ENCODE measurements at regions not wholly inside any gene's neighbourhood (a gene's known extent, or its start where the extent isn't known, plus 50 kb on each side); places are given as distances from the start of the nearest gene placed in this dataset.

GRCh38 chr21:19529031-19529430 is 1125.4 kb upstream of the TMPRSS15 start:
- no peaks in the 10 kb centered on the region for H3K36me3 ChIP-seq (ENCODE audit: control insufficient read depth in 2 of 2, extremely low read depth in 1 of 2, insufficient read depth in 2 of 2, low read length in 2 of 2)
- no peak overlapping the region for H2AFZ ChIP-seq (ENCODE audit: low read depth, low read length)
- BruUV-seq (replicated peaks) = no TSS peak
- DNase-seq (ENCODE audit: low read depth, low spot score) = no peak
- no peak for FAIRE-seq
- no peak for TF ChIP-seq FOS (IDR thresholded peaks at IDR 0.05; ENCODE audit: borderline replicate concordance, insufficient read depth, low read length)
- no peak for TF ChIP-seq POLR2A (IDR thresholded peaks at IDR 0.05; ENCODE audit: low read depth, low read length)
- no peak for TF ChIP-seq JUN (IDR thresholded peaks at IDR 0.05; ENCODE audit: borderline replicate concordance, insufficient read depth, insufficient read length, low read depth)
- no peak for TF ChIP-seq CTCF (IDR thresholded peaks at IDR 0.05; ENCODE audit: extremely low read depth in 1 of 2, insufficient read depth in 1 of 2, low read depth in 1 of 2, low read length in 2 of 2)
- no peak for TF ChIP-seq POLR2AphosphoS5 (IDR thresholded peaks at IDR 0.05; ENCODE audit: insufficient read depth, low read depth, low read length)
- TF ChIP-seq EZH2 (IDR thresholded peaks at IDR 0.05; ENCODE audit: borderline replicate concordance, low read depth, low read length, severe bottlenecking) = no peak
- TF ChIP-seq MAX (IDR thresholded peaks at IDR 0.05; ENCODE audit: insufficient read depth, insufficient read length) = no peak
- TF ChIP-seq MYC (IDR thresholded peaks at IDR 0.05; ENCODE audit: low read depth, low read length) = no peak
- no peak for TF ChIP-seq GATA2 (IDR thresholded peaks at IDR 0.05; ENCODE audit: insufficient read depth, insufficient read length, low read depth, low read length)
- no peak overlapping the region for H3K27ac ChIP-seq (ENCODE audit: insufficient read depth, low read depth, low read length)
- H3K9me1 ChIP-seq (replicated peaks; ENCODE audit: control insufficient read depth, extremely low read depth, insufficient read depth, low read length) = no peaks in the 10 kb centered on the region
- no peaks in the 10 kb centered on the region for H4K20me1 ChIP-seq (replicated peaks; ENCODE audit: control insufficient read depth, extremely low read depth, insufficient read depth, low read length)
- no peak overlapping the region for H3K4me2 ChIP-seq (ENCODE audit: insufficient read depth, low read length)
- ChIA-PET POLR2A (no interaction called here), CTCF (no interaction called here)
- H3K4me3 ChIP-seq (replicated peaks in 1 of 3; ENCODE audit: insufficient read depth in 1 of 3, low read depth in 1 of 3, low read length in 3 of 3) = no peak overlapping the region
- dilution Hi-C loops (cut with MboI; ENCODE audit: extremely low pct_ligation_motif_present, low sequenced_read_pairs) (no loop called here), intact Hi-C loops (cut with micrococcal nuclease) (no loop called here)
- no peaks in the 10 kb centered on the region for H3K4me1 ChIP-seq (ENCODE audit: control insufficient read depth, extremely low read depth, insufficient read depth, low read length)
- H3K9ac ChIP-seq (replicated peaks; ENCODE audit: extremely low read depth, insufficient read depth, low read length) = no peak overlapping the region
- no peaks in the 10 kb centered on the region for H3K79me2 ChIP-seq (ENCODE audit: control insufficient read depth, insufficient read depth, low read length)
- no peaks in the 10 kb centered on the region for H3K27me3 ChIP-seq (ENCODE audit: control insufficient read depth in 2 of 2, insufficient read depth in 2 of 2, low read length in 2 of 2)
- no peaks in the 10 kb centered on the region for H3K9me3 ChIP-seq (replicated peaks; ENCODE audit: control insufficient read depth, insufficient read depth, low read length)

Measured in endothelial cell of umbilical vein (primary cell).